AG08396 (cell line): ENCODE measurements at regions not wholly inside any gene's neighbourhood (a gene's known extent, or its start where the extent isn't known, plus 50 kb on each side); places are given as distances from the start of the nearest gene placed in this dataset.
A peak's percentile ranks its signal among the peaks of the same experiment; 100 is the strongest.

ENCODE experiments used
- DNase-seq: peaks from one replicate; pipeline ENCODE4 v3.0.0; 2012; ENCODE audit warnings: low spot score, mixed read lengths

- no peak for DNase-seq
These were observed 129.2 kb downstream of the RPS24 start for GRCh38 chr10:78162853-78163252.

- DNase-seq = no peak
These were observed 131.0 kb downstream of the RPS24 start for GRCh38 chr10:78164702-78165101.

- DNase-seq = no peak
These were observed 131.5 kb downstream of the RPS24 start for GRCh38 chr10:78165172-78165571.

- no peak for DNase-seq
These were observed 132.0 kb downstream of the RPS24 start for GRCh38 chr10:78165617-78166016.

GRCh38 chr10:78166261-78166660 lies 132.6 kb downstream of the RPS24 start:
- DNase-seq = no peak

- DNase-seq = no peak
These were observed 135.6 kb downstream of the RPS24 start for GRCh38 chr10:78169214-78169613.

- DNase-seq = peak; percentile 39
These were observed 136.4 kb downstream of the RPS24 start for GRCh38 chr10:78170026-78170475.

- DNase-seq = no peak
These were observed 138.2 kb downstream of the RPS24 start for GRCh38 chr10:78171633-78172400.

- no peak for DNase-seq
These were observed 139.8 kb downstream of the RPS24 start for GRCh38 chr10:78173360-78174015.

GRCh38 chr10:78175444-78176015 lies 141.9 kb downstream of the RPS24 start:
- DNase-seq = no peak

GRCh38 chr10:78176320-78177317 lies 143.0 kb downstream of the RPS24 start:
- DNase-seq = no peak

GRCh38 chr10:78177491-78178185 lies 144.0 kb downstream of the RPS24 start:
- no peak for DNase-seq

- DNase-seq = no peak
These were observed 144.7 kb downstream of the RPS24 start for GRCh38 chr10:78178397-78178796.

- DNase-seq = peak; percentile 64
These were observed 145.3 kb downstream of the RPS24 start for GRCh38 chr10:78178940-78179339.

- DNase-seq = no peak
These were observed 146.4 kb downstream of the RPS24 start for GRCh38 chr10:78179886-78180705.

- DNase-seq = no peak
These were observed 147.9 kb downstream of the RPS24 start for GRCh38 chr10:78181381-78182055.

- DNase-seq = no peak
These were observed 149.2 kb downstream of the RPS24 start for GRCh38 chr10:78182841-78183240.

- no peak for DNase-seq
These were observed 151.4 kb downstream of the RPS24 start for GRCh38 chr10:78184851-78185692.

GRCh38 chr10:78185693-78186055 lies 152.0 kb downstream of the RPS24 start:
- no peak for DNase-seq
